CD4-positive, alpha-beta T cell treated with Interleukin-15 for 4 hours (primary cell): ENCODE measurements at regions not wholly inside any gene's neighbourhood (a gene's known extent, or its start where the extent isn't known, plus 50 kb on each side); places are given as distances from the start of the nearest gene placed in this dataset.
"Not testable (repeated sequence)": the region's sequence is repeated elsewhere in the genome, so short reads cannot be mapped to it uniquely, and the experiment has no call there.

ENCODE experiments used
- DNase-seq: peaks from one replicate; pipeline ENCODE4 v3.0.0-alpha.2; 2020; ENCODE audit warnings: low spot score

GRCh38 chr16:52309446-52310416, 237.2 kb downstream of the TOX3 start:
- no peak for DNase-seq

DNA sequence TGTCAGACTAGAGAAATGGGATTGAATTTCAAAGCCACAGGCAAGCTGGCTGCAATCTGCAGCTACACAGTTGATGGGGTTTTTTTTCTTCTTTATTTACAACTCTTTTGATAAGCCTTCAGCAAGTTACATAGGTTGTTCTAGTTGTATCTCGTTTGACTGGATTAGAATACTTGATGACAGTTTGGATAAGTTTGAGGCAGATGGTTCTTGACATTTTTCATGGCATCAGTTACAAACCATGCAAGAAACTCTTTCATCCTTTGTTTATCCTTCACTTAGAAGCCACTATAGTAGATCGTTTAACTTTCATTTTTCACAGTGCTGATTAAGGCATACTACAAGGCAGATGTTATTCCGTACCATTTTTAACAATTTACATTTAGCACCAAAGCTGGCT, 238.9 kb downstream of the TOX3 start:
- no peak for DNase-seq

- no peak for DNase-seq
These were observed 245.9 kb downstream of the TOX3 start for GRCh38 chr16:52301026-52301425.

DNA sequence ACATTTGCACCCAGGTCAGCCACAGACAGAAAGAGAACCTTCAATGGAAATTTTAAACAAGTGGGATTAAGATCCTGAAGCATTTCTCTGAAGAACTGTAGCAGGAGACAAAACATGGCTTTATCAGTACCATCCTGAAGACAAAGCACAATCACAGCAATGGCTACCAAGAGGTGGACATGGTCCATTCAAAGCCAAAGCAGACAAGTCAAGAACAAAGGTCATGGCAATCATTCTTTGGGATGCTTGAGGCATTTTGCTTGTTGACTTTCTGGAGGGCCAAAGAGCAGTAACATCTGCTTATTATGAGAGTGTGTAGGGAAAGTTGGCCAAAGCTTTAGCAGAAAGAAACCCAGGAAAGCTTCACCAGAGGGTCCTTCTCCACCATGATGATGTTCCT, 248.2 kb downstream of the TOX3 start:
- DNase-seq: no peak

- DNase-seq: not testable (repeated sequence)
These were observed 250.1 kb downstream of the TOX3 start for GRCh38 chr16:52296706-52297315.

DNA sequence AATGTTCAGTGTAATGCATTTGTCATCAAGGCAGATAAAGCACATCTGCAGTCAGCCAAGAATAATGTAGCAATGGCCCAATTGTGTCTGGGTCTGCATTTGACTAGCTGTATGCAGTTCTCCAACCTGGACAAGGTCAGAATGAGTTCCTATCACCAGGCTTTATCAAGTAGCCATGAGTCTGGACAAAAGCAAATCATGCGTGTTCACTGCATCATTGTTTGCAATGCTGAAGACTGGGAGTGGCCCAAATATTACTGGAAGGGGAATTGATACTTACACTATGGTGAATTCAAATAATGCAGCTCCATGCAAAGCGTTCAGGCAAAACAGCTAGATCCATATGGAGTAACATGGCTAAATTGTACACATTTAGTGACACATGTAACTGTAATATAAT, 250.9 kb downstream of the TOX3 start:
- DNase-seq: no peak

- DNase-seq: no peak
These were observed 252.3 kb downstream of the TOX3 start for GRCh38 chr16:52294660-52295059.

DNA sequence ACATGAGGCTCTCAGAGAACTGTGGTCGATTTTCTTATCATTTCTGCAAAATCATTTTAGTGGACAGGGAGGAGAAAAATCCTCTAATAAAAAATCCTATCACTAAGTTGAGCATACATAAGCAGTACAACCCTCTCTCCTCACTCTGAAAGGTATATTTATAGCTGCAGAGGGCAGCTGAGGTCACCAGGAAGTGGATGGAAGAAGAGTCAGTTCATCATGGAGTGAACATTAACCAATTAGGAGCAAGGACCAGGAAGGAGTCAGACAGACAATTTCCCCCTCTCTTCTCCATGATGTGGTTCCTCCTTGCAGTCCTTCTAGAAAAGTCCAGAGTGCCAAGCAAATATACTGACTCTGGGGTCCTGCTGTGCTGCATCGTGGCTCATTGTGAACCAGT, 253.7 kb downstream of the TOX3 start:
- no peak for DNase-seq

DNA sequence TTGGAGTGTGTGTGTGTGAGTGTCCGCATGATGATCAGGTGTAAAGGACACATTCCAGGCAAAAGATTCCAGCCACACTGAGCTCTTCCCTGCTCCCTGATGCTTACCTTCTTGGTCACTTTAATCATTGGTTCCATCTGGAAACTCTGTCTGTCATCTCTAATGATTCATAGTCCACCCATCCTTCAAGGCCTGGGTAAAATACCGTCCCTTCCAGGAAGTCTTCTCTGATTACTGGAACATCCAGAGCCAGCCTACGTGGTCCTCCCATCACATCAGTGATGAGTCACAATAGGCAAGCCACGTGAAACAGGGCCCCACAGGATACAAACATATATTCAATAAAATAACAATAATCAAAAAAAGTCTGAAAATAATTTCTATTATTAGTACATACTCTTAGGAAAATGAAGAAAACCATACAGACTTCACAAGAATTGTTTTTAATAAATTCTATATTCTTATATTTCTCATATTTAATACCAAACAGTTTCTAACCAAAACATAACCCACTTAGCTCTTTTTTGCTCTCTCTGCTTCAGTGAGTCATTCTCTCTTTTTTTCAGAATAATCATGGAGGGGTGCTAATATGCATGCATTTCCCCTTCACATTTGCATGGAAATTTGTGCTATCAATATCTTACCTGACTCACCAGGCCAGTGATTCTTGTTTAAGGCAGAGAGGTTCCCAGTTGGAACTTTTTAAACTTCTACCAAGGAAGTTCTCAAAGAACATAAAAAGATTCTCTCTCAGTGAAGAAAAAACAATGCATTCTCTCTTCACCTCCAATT, 263.2 kb downstream of the TOX3 start:
- no peak for DNase-seq

- no peak for DNase-seq
These were observed 263.9 kb downstream of the TOX3 start for GRCh38 chr16:52283018-52283417.

GRCh38 chr16:52280086-52280485, 266.9 kb downstream of the TOX3 start:
- no peak for DNase-seq

DNA sequence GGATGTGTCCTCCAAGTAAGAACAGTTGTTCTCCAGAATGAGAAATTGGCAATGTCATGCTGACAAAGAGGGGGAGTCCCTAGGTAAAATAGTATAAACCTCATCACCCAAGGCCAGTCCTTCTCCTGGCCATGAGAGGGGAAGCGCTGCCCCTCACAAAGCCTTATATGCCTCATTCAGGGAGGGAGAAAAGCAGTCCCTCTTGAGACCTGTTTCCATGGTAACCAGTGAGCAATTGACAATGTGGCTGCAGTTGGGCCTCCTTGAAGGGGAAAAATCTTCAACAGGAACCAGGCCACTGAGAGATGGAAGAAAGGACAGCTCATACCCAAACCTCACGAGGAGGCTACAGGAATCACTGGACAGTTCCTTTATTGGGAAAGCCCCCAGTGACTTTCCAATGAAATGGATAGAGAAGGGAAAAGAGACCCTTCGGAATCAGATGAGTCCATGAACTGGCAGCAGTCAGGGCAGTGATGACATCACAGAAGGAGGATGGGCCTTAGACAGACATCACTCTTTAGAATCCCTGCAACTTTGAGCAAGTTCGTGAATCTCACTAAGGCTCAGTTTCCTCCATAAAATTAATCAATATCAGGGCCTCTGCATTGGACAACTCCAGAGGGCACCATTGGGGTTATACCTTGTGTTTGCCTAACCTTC, 275.7 kb downstream of the TOX3 start:
- DNase-seq: no peak

DNA sequence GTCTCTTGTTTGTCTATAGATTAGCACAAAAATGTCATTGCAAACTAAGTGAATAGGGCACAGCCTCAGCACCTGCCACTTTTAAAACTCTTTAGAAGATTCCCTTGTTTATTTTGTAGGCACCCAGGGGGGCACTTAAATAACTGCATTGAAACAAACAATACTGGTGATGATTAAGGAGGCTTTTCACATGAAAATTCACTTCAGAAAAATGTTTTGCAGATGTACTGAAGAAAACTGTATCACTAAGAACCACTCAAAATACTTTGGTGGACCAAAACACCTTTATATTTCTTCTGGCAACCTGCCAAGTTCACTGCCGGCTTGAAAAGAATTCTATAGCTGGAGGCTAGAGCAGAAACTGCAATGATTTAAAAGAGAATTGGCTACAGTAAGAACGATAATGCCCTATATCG, 281.5 kb downstream of the TOX3 start:
- no peak for DNase-seq

DNA sequence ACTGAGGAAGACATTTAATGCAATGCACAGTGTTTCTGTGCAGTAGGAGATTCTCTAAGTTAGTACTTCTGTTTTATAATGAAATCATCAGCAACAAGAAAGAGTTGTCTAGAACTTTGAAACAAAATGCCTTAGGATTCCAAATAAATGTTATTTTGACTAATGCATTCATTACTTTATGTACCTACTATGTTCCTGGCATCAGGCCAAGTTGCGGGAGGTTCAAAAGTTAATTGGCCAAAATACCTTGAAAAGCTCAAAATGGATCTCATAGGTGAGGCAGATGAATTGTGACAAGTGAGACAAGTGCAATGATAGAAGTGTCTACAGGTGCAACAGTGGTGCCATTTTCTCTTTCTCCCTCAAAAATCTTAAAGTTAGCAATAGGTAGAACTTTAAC, 289.4 kb downstream of the TOX3 start:
- DNase-seq: no peak

- no peak for DNase-seq
These were observed 290.4 kb downstream of the TOX3 start for GRCh38 chr16:52256310-52257078.

DNA sequence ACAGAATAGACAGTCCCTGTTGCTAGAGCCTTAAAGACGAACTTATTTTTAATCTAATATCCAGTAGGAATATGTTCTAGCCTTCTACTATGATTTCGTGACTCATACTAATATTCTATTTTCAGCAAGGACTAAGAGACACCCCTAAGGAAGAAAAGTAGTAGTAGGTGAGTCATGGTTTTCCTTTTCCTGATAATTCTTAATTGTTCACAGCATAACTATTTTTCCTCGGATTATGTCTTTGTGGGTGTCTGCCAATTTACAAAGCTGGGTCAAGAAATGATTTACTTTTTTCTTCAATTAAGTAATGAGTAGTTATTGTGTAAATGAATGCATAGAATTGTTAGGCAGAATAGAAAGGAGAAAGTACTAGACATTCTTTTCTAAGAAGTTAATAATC, 292.2 kb downstream of the TOX3 start:
- DNase-seq: no peak

DNA sequence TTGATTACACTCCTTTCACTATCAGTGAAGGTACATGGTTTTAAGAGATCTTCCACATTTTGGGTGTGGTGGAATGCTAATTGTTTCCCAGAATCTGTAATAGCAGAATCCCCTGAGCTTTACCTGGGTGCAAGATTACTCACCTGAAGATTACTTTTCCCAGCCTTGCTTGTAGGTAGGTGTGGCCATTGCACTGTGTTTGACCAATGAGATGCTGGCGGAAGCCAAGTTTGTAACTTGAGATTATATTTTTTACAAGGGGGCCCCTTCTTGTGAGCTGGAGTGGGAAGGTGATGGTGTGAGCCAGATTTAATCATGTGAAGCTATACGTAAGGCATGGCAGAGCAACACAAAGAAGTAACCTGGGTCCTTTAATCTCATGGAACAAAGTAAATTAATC, 294.3 kb downstream of the TOX3 start:
- DNase-seq: no peak

DNA sequence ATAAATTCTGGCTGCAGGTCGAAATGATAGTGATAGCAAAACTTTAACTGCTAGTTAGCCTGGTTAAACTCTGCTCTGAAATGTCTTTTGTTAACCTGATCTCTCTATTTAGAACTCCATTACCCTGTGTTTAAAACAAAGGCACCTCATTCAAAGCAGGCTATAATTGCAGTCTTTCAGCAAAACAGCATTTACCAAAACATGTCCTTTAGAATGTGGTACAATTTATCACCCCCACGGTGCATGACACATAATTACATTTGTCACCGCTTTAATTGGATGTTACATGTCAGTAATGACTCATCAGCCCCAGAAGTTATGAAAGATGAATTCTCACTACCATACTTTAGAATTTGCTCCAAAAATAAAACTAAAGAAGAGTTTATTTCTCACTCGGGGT, 295.4 kb downstream of the TOX3 start:
- no peak for DNase-seq

GRCh38 chr16:52247737-52248136, 299.2 kb downstream of the TOX3 start:
- DNase-seq: no peak

- DNase-seq: no peak
These were observed 308.2 kb downstream of the TOX3 start for GRCh38 chr16:52238710-52239109.

DNA sequence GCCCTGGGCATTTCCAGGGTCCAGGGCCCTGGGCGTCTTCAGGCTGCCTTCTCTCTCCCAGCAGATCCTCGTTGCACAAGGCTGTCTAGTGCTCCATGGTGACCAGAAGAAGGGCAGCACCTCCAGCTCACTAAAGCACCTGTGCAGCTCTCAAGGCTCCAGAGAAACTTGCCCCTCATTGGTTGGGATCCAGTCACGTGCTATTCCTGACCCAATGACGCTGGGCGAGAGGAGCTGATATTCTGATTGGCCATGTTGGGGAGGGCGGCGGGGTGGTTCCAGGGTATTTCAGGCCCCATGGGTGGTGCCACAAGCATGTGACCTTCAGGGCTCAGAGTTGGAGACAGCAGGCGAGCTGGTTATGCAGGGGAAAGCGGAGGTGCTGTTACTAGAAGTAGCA, 309.1 kb downstream of the TOX3 start:
- no peak for DNase-seq
